ENCODE measurements at regions not wholly inside any gene's neighbourhood (a gene's known extent, or its start where the extent isn't known, plus 50 kb on each side); places are given as distances from the start of the nearest gene placed in this dataset.

- FAIRE-seq, result no peak
- no peak for TF ChIP-seq CTCF (IDR thresholded peaks at IDR 0.05; ENCODE audit: borderline replicate concordance, extremely low read depth, insufficient read depth)
- no peaks in the 10 kb centered on the region for H3K9me3 ChIP-seq (ENCODE audit: control insufficient read depth in 2 of 3, insufficient read depth in 1 of 3, low read length in 3 of 3)
Measured at GRCh38 chr4:127244515-127244914, 388.2 kb upstream of the INTU start.

GRCh38 chr4:127246963-127247952, 385.5 kb upstream of the INTU start:
- no peak for FAIRE-seq
- no peak for DNase-seq
- H3K36me3 ChIP-seq (ENCODE audit: control insufficient read depth in 2 of 3, insufficient read depth in 3 of 3, low read length in 3 of 3), result no peaks in the 10 kb centered on the region
- no peaks in the 10 kb centered on the region for H3K27me3 ChIP-seq (ENCODE audit: control insufficient read depth, insufficient read depth, low read length)
- no peak overlapping the region for H3K9ac ChIP-seq (ENCODE audit: low read length in 3 of 3)
- H3K9me3 ChIP-seq (ENCODE audit: control insufficient read depth in 2 of 3, insufficient read depth in 1 of 3, low read length in 3 of 3), result no peaks in the 10 kb centered on the region
- intact Hi-C loops (cut with DNase I), result no loop called here
- H3K4me1 ChIP-seq (ENCODE audit: control insufficient read depth in 2 of 3, insufficient read depth in 2 of 3, low read depth in 1 of 3, low read length in 3 of 3), result no peaks in the 10 kb centered on the region
- TF ChIP-seq CTCF (IDR thresholded peaks at IDR 0.05; ENCODE audit: borderline replicate concordance, extremely low read depth, insufficient read depth), result no peak
- no peak overlapping the region for H3K27ac ChIP-seq (ENCODE audit: low read depth in 2 of 2, low read length in 2 of 2)
- no peak overlapping the region for H3K4me3 ChIP-seq (ENCODE audit: low read length in 3 of 3)

More at GRCh38 chr4:127244515-127244914, 388.2 kb upstream of the INTU start:
- no peak overlapping the region for H3K4me3 ChIP-seq (ENCODE audit: low read length in 3 of 3)
- no peaks in the 10 kb centered on the region for H3K36me3 ChIP-seq (ENCODE audit: control insufficient read depth in 2 of 3, insufficient read depth in 3 of 3, low read length in 3 of 3)
- H3K4me1 ChIP-seq (ENCODE audit: control insufficient read depth in 2 of 3, insufficient read depth in 2 of 3, low read depth in 1 of 3, low read length in 3 of 3), result no peaks in the 10 kb centered on the region
- no peak overlapping the region for H3K27ac ChIP-seq (ENCODE audit: low read depth in 2 of 2, low read length in 2 of 2)
- no peak overlapping the region for H3K9ac ChIP-seq (ENCODE audit: low read length in 3 of 3)
- no peak for DNase-seq
- intact Hi-C loops (cut with DNase I), result no loop called here
- no peaks in the 10 kb centered on the region for H3K27me3 ChIP-seq (ENCODE audit: control insufficient read depth, insufficient read depth, low read length)

GRCh38 chr4:127249066-127249766, 383.5 kb upstream of the INTU start:
- Histone ChIP-seq H3K4me3 (ENCODE audit: low read length in 3 of 3) (no peak overlapping the region), H3K36me3 (ENCODE audit: control insufficient read depth in 2 of 3, insufficient read depth in 3 of 3, low read length in 3 of 3) (no peaks in the 10 kb centered on the region), H3K27ac (ENCODE audit: low read depth in 2 of 2, low read length in 2 of 2) (no peak overlapping the region), H3K9me3 (ENCODE audit: control insufficient read depth in 2 of 3, insufficient read depth in 1 of 3, low read length in 3 of 3) (no peaks in the 10 kb centered on the region), H3K4me1 (ENCODE audit: control insufficient read depth in 2 of 3, insufficient read depth in 2 of 3, low read depth in 1 of 3, low read length in 3 of 3) (no peaks in the 10 kb centered on the region), H3K9ac (ENCODE audit: low read length in 3 of 3) (no peak overlapping the region), H3K27me3 (ENCODE audit: control insufficient read depth, insufficient read depth, low read length) (no peaks in the 10 kb centered on the region)
- DNase-seq (no peak), FAIRE-seq (no peak)
- intact Hi-C loops (cut with DNase I), result no loop called here
- no peak for TF ChIP-seq CTCF (IDR thresholded peaks at IDR 0.05; ENCODE audit: borderline replicate concordance, extremely low read depth, insufficient read depth)

All from kidney (tissue), 13 donors.